ENCODE measurements at regions not wholly inside any gene's neighbourhood (a gene's known extent, or its start where the extent isn't known, plus 50 kb on each side); places are given as distances from the start of the nearest gene placed in this dataset.

DNA sequence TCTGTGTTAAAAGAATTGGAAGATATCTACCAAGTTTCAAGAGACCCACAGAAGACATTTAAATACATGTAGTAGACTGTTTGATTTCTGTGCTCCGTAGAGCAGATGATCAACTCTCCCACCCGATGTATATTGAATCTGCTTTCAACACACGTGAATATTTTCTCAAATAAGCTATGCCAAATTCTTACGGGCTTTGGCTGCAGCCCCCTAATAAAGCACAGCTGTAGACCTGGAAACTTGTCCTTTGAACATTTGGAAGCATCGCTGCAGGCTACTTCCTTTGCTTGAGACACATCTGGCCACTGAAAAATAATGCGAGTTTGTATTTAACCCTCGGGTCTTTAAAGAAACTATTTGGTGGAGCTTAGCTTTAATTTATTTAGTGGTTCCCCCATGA lies 98.3 kb upstream of the SELENOK start:
- Histone ChIP-seq H3K4me2 (ENCODE audit: low read length, poor library complexity, severe bottlenecking) (no peak overlapping the region), H3K79me1 (replicated peaks; ENCODE audit: low read length, poor library complexity, severe bottlenecking) (no peaks in the 10 kb centered on the region), H3K14ac (ENCODE audit: low read length in 2 of 2) (no peak overlapping the region), H3K18ac (ENCODE audit: low read depth in 1 of 2, low read length in 2 of 2) (no peak overlapping the region), H3K4me1 (ENCODE audit: control insufficient read depth, insufficient read depth, low read depth, low read length) (no peaks in the 10 kb centered on the region), H3K4me3 (ENCODE audit: insufficient read depth in 1 of 2, low read depth in 1 of 2, low read length in 2 of 2) (no peak overlapping the region), H3K9ac (ENCODE audit: low read length) (no peak overlapping the region), H2AK5ac (ENCODE audit: low read length, severe bottlenecking) (no peak overlapping the region), H2BK12ac (ENCODE audit: low read length in 2 of 2) (no peak overlapping the region), H2AFZ (ENCODE audit: low read depth, low read length) (no peak overlapping the region), H4K91ac (ENCODE audit: low read length) (no peak overlapping the region), H3K36me3 (ENCODE audit: control insufficient read depth in 1 of 2, insufficient read depth in 2 of 2, low read depth in 1 of 2, low read length in 2 of 2) (no peaks in the 10 kb centered on the region), H3K27ac (ENCODE audit: low read length, poor library complexity, severe bottlenecking) (no peak overlapping the region), H3K4ac (ENCODE audit: low read depth in 1 of 2, low read length in 2 of 2) (no peak overlapping the region), H2BK120ac (ENCODE audit: low read depth, low read length) (no peak overlapping the region), H2BK15ac (ENCODE audit: low read depth, poor library complexity, severe bottlenecking) (no peak overlapping the region), H3K9me3 (ENCODE audit: control insufficient read depth, low read length) (no peaks in the 10 kb centered on the region), H2BK5ac (ENCODE audit: low read depth, low read length, poor library complexity, severe bottlenecking) (no peak overlapping the region), H3K27me3 (ENCODE audit: control insufficient read depth in 1 of 2, insufficient read depth in 1 of 2, low read length in 2 of 2) (no peaks in the 10 kb centered on the region), H3K23ac (ENCODE audit: low read length in 2 of 2) (no peak overlapping the region), H4K8ac (ENCODE audit: low read length) (no peak overlapping the region)
- WGBS: 88% methylated on average over 7 of the region's 7 CpGs
- DNase-seq: no peak

DNA sequence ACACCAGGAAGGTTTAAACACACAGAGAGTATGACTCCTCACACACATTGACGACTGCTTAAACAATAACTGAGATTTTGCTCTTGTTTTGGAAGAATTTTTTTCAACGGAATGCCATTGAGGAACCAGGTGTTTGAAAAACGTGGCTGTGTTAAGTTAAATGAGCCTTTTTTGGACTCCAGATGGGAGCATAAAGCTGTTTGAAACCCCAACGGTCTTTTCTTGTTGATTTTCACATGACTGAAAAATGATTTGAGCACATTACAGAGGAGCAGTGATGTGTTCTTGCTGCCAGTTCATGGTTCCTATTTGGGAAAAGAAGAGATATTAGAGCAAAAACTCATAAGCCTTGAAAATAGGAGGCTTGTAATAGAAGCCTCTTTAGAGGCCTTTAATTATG lies 97.8 kb upstream of the SELENOK start:
- Histone ChIP-seq H3K23ac (ENCODE audit: low read length in 2 of 2) (no peak overlapping the region), H3K4me1 (ENCODE audit: control insufficient read depth, insufficient read depth, low read depth, low read length) (no peaks in the 10 kb centered on the region), H3K27me3 (ENCODE audit: control insufficient read depth in 1 of 2, insufficient read depth in 1 of 2, low read length in 2 of 2) (no peaks in the 10 kb centered on the region), H2AFZ (ENCODE audit: low read depth, low read length) (no peak overlapping the region), H3K14ac (ENCODE audit: low read length in 2 of 2) (no peak overlapping the region), H3K9me3 (ENCODE audit: control insufficient read depth, low read length) (peaks cover under 1% of the 10 kb centered on the region), H2BK120ac (ENCODE audit: low read depth, low read length) (no peak overlapping the region), H4K8ac (ENCODE audit: low read length) (no peak overlapping the region), H3K4ac (ENCODE audit: low read depth in 1 of 2, low read length in 2 of 2) (no peak overlapping the region), H3K79me1 (replicated peaks; ENCODE audit: low read length, poor library complexity, severe bottlenecking) (no peaks in the 10 kb centered on the region), H2BK15ac (ENCODE audit: low read depth, poor library complexity, severe bottlenecking) (no peak overlapping the region), H3K4me3 (ENCODE audit: insufficient read depth in 1 of 2, low read depth in 1 of 2, low read length in 2 of 2) (no peak overlapping the region), H3K36me3 (ENCODE audit: control insufficient read depth in 1 of 2, insufficient read depth in 2 of 2, low read depth in 1 of 2, low read length in 2 of 2) (no peaks in the 10 kb centered on the region), H3K9ac (ENCODE audit: low read length) (no peak overlapping the region), H3K4me2 (ENCODE audit: low read length, poor library complexity, severe bottlenecking) (no peak overlapping the region), H2BK12ac (ENCODE audit: low read length in 2 of 2) (no peak overlapping the region), H3K18ac (ENCODE audit: low read depth in 1 of 2, low read length in 2 of 2) (no peak overlapping the region), H2AK5ac (ENCODE audit: low read length, severe bottlenecking) (no peak overlapping the region), H4K91ac (ENCODE audit: low read length) (no peak overlapping the region), H2BK5ac (ENCODE audit: low read depth, low read length, poor library complexity, severe bottlenecking) (no peak overlapping the region), H3K27ac (ENCODE audit: low read length, poor library complexity, severe bottlenecking) (no peak overlapping the region)
- no peak for DNase-seq
- 64% methylated on average over 4 of the region's 4 CpGs for WGBS

DNA sequence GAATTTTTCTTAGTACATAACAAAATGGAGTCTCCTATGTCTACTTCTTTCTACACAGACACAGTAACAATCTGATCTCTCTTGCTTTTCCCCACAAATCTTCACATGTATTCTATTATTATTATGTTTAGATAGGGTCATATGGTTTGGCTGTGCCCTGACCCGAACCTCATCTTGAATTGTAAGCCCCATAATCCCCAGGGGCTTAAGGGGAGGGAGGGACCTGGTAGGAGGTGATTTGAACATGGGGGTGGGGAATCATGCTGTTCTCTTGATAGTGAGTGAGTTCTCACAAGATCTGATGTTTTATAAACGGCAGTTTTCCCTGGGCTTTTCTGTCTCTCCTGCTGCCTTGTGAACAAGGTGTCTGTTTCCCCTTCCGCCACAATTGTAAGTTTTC lies 86.7 kb upstream of the SELENOK start:
- Histone ChIP-seq H2BK5ac (ENCODE audit: low read depth, low read length, poor library complexity, severe bottlenecking) (no peak overlapping the region), H4K91ac (ENCODE audit: low read length) (no peak overlapping the region), H3K23ac (ENCODE audit: low read length in 2 of 2) (no peak overlapping the region), H3K4me2 (ENCODE audit: low read length, poor library complexity, severe bottlenecking) (no peak overlapping the region), H2BK15ac (ENCODE audit: low read depth, poor library complexity, severe bottlenecking) (no peak overlapping the region), H2BK12ac (ENCODE audit: low read length in 2 of 2) (no peak overlapping the region), H3K14ac (ENCODE audit: low read length in 2 of 2) (no peak overlapping the region), H3K9ac (ENCODE audit: low read length) (no peak overlapping the region), H2BK120ac (ENCODE audit: low read depth, low read length) (no peak overlapping the region), H3K18ac (ENCODE audit: low read depth in 1 of 2, low read length in 2 of 2) (no peak overlapping the region), H3K79me1 (replicated peaks; ENCODE audit: low read length, poor library complexity, severe bottlenecking) (no peaks in the 10 kb centered on the region), H3K4me3 (ENCODE audit: insufficient read depth in 1 of 2, low read depth in 1 of 2, low read length in 2 of 2) (no peak overlapping the region), H3K4ac (ENCODE audit: low read depth in 1 of 2, low read length in 2 of 2) (no peak overlapping the region), H3K27me3 (ENCODE audit: control insufficient read depth in 1 of 2, insufficient read depth in 1 of 2, low read length in 2 of 2) (no peaks in the 10 kb centered on the region), H3K27ac (ENCODE audit: low read length, poor library complexity, severe bottlenecking) (no peak overlapping the region), H3K36me3 (ENCODE audit: control insufficient read depth in 1 of 2, insufficient read depth in 2 of 2, low read depth in 1 of 2, low read length in 2 of 2) (no peaks in the 10 kb centered on the region), H2AFZ (ENCODE audit: low read depth, low read length) (no peak overlapping the region), H4K8ac (ENCODE audit: low read length) (no peak overlapping the region), H2AK5ac (ENCODE audit: low read length, severe bottlenecking) (no peak overlapping the region), H3K4me1 (ENCODE audit: control insufficient read depth, insufficient read depth, low read depth, low read length) (no peaks in the 10 kb centered on the region), H3K9me3 (ENCODE audit: control insufficient read depth, low read length) (peaks cover 10% of the 10 kb centered on the region)
- no peak for DNase-seq
- WGBS: 20% methylated on average over 2 of the region's 3 CpGs

DNA sequence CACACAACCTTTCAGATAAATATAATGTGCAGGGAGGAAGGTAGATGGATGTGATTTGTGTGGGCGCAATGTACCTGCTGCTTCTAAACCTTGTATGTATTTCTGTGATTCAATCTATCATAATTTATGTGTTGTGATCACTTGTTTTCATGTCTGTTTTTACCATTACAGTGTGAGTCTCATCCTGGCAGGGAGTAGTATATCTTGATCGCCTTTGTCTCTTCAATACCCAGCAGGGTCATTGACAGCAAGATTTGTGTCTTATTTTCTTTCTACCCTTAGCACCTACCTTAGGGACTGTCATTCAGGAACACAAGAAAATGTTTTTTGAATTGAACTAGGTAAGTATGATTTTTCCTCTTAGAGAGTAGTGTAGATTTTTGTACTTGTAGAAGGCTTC lies 83.7 kb upstream of the SELENOK start:
- no peak overlapping the region for H3K18ac ChIP-seq (ENCODE audit: low read depth in 1 of 2, low read length in 2 of 2)
- H4K8ac ChIP-seq (ENCODE audit: low read length): no peak overlapping the region
- DNase-seq: no peak
- 76% methylated on average over 2 of the region's 2 CpGs for WGBS
- H3K79me1 ChIP-seq (replicated peaks; ENCODE audit: low read length, poor library complexity, severe bottlenecking): no peaks in the 10 kb centered on the region
- peaks cover 24% of the 10 kb centered on the region for H3K9me3 ChIP-seq (ENCODE audit: control insufficient read depth, low read length)
- H3K23ac ChIP-seq (ENCODE audit: low read length in 2 of 2): no peak overlapping the region
- H3K14ac ChIP-seq (ENCODE audit: low read length in 2 of 2): no peak overlapping the region
- no peaks in the 10 kb centered on the region for H3K27me3 ChIP-seq (ENCODE audit: control insufficient read depth in 1 of 2, insufficient read depth in 1 of 2, low read length in 2 of 2)
- H2AK5ac ChIP-seq (ENCODE audit: low read length, severe bottlenecking): no peak overlapping the region
- H3K4me1 ChIP-seq (ENCODE audit: control insufficient read depth, insufficient read depth, low read depth, low read length): no peaks in the 10 kb centered on the region
- no peaks in the 10 kb centered on the region for H3K36me3 ChIP-seq (ENCODE audit: control insufficient read depth in 1 of 2, insufficient read depth in 2 of 2, low read depth in 1 of 2, low read length in 2 of 2)
- no peak overlapping the region for H3K9ac ChIP-seq (ENCODE audit: low read length)
- H4K91ac ChIP-seq (ENCODE audit: low read length): no peak overlapping the region
- H3K4me2 ChIP-seq (ENCODE audit: low read length, poor library complexity, severe bottlenecking): no peak overlapping the region
- no peak overlapping the region for H2BK120ac ChIP-seq (ENCODE audit: low read depth, low read length)
- no peak overlapping the region for H3K4me3 ChIP-seq (ENCODE audit: insufficient read depth in 1 of 2, low read depth in 1 of 2, low read length in 2 of 2)
- no peak overlapping the region for H2BK15ac ChIP-seq (ENCODE audit: low read depth, poor library complexity, severe bottlenecking)
- H2BK5ac ChIP-seq (ENCODE audit: low read depth, low read length, poor library complexity, severe bottlenecking): no peak overlapping the region
- no peak overlapping the region for H2BK12ac ChIP-seq (ENCODE audit: low read length in 2 of 2)
- no peak overlapping the region for H3K27ac ChIP-seq (ENCODE audit: low read length, poor library complexity, severe bottlenecking)
- H2AFZ ChIP-seq (ENCODE audit: low read depth, low read length): no peak overlapping the region
- H3K4ac ChIP-seq (ENCODE audit: low read depth in 1 of 2, low read length in 2 of 2): no peak overlapping the region
